IMR-90 (cell line): ENCODE measurements at regions not wholly inside any gene's neighbourhood (a gene's known extent, or its start where the extent isn't known, plus 50 kb on each side); places are given as distances from the start of the nearest gene placed in this dataset.

Experiments
- ATAC-seq: fragments of 200-7000 bp; cut with Tn5 transposase; 2 replicates; pipeline ENCODE4 v1.9.1; 2020; ENCODE audit warnings: low read depth, mild to moderate bottlenecking, moderate library complexity
- BruUV-seq: library from RNA; stranded (reverse); fragments of 400-500 nt; replicated peaks from 2 replicates; lab custom pipeline; 2021; lab: Mats Ljungman, UMichigan
- CTCF ChIA-PET: fragments of 300-600 bp; formaldehyde crosslinking; extraction: SDS; loops from one replicate; lab custom pipeline; 2021; ENCODE audit warnings: antibody characterized with exemption; lab: Yijun Ruan, JAX
- POLR2A ChIA-PET: fragments of 300-600 bp; sonication (Branson Sonifier 250); formaldehyde crosslinking; loops from one replicate; lab custom pipeline; 2022; ENCODE audit warnings: antibody characterized with exemption; ENCODE audit not compliant: unreplicated experiment; lab: Charles Lee
- DNase-seq: peaks from one replicate; pipeline ENCODE4 v3.0.0; 2013
- H2AFZ ChIP-seq: replicated peaks from 2 replicates; pipeline ENCODE3; 2013; ENCODE audit warnings: low read length, mild to moderate bottlenecking; ENCODE audit not compliant: poor library complexity
- H2AK5ac ChIP-seq: 2 replicates; pipeline ENCODE4 v1.6.1; 2013; ENCODE audit warnings: low read depth, low read length, inconsistent platforms
- H2AK9ac ChIP-seq: replicated peaks from 2 replicates; pipeline ENCODE3; 2013; ENCODE audit warnings: mild to moderate bottlenecking, low read depth, low read length, moderate library complexity; ENCODE audit not compliant: poor library complexity
- H2BK120ac ChIP-seq: 2 replicates; pipeline ENCODE4 v1.6.1; 2013; ENCODE audit warnings: low read depth, low read length, inconsistent platforms
- H2BK15ac ChIP-seq: 3 replicates; pipeline ENCODE4 v1.6.1; 2013; ENCODE audit warnings: low read depth, low read length, inconsistent platforms
- H2BK20ac ChIP-seq: 2 replicates; pipeline ENCODE4 v1.6.1; 2013; ENCODE audit warnings: low read depth, mild to moderate bottlenecking, inconsistent platforms, low read length, moderate library complexity
- H2BK5ac ChIP-seq: 2 replicates; pipeline ENCODE4 v1.6.1; 2013; ENCODE audit warnings: mild to moderate bottlenecking, low read depth, low read length, inconsistent platforms; ENCODE audit not compliant: poor library complexity, severe bottlenecking
- H3K14ac ChIP-seq: replicated peaks from 2 replicates; pipeline ENCODE4 v1.6.1; 2013; ENCODE audit warnings: low read depth, low read length, inconsistent platforms
- H3K18ac ChIP-seq: 2 replicates; pipeline ENCODE4 v1.6.1; 2013; ENCODE audit warnings: low read depth, low read length, control low read depth
- H3K23ac ChIP-seq: 2 replicates; pipeline ENCODE4 v1.6.1; 2013; ENCODE audit warnings: low read depth, low read length, inconsistent platforms
- H3K27ac ChIP-seq: 2 replicates; pipeline ENCODE4 v1.5.1; 2013; ENCODE audit warnings: mild to moderate bottlenecking, control low read depth, low read length; ENCODE audit not compliant: insufficient read depth
- H3K27me3 ChIP-seq: 2 replicates; pipeline ENCODE4 v1.6.1; 2013; ENCODE audit warnings: low read length; ENCODE audit not compliant: control insufficient read depth, insufficient read depth
- H3K36me3 ChIP-seq: 2 replicates; pipeline ENCODE4 v1.6.1; 2013; ENCODE audit warnings: low read length, mixed read lengths; ENCODE audit not compliant: control insufficient read depth, insufficient read depth
- H3K4ac ChIP-seq: 2 replicates; pipeline ENCODE4 v1.6.1; 2013; ENCODE audit warnings: low read depth, low read length, inconsistent platforms
- H3K4me1 ChIP-seq: 2 replicates; pipeline ENCODE4 v1.6.1; 2013; ENCODE audit warnings: low read length, mixed read lengths; ENCODE audit not compliant: control insufficient read depth, insufficient read depth
- H3K4me2 ChIP-seq: 2 replicates; pipeline ENCODE4 v1.6.1; 2013; ENCODE audit warnings: low read depth, mild to moderate bottlenecking, control low read depth, low read length, moderate library complexity
- H3K4me3 ChIP-seq: 2 replicates; pipeline ENCODE4 v1.5.1; 2013; ENCODE audit warnings: low read depth, mild to moderate bottlenecking, control low read depth, low read length, moderate library complexity; ENCODE audit not compliant: insufficient read depth
- H3K56ac ChIP-seq: 2 replicates; pipeline ENCODE4 v1.6.1; 2013; ENCODE audit warnings: low read length, inconsistent platforms; ENCODE audit not compliant: insufficient read depth; ENCODE audit errors: extremely low read depth
- H3K79me1 ChIP-seq, 2 experiments: 2 replicates each; pipeline ENCODE4 v1.6.1; 2013; ENCODE audit warnings: low read length in 2 of 2, inconsistent platforms in 1 of 2, low read depth in 1 of 2
- H3K9ac ChIP-seq: 2 replicates; pipeline ENCODE4 v1.6.1; 2013; ENCODE audit warnings: low read depth, low read length, control low read depth
- H3K9me1 ChIP-seq: 2 replicates; pipeline ENCODE4 v1.6.1; 2013; ENCODE audit warnings: low read length, inconsistent platforms; ENCODE audit not compliant: insufficient read depth
- H3K9me3 ChIP-seq: 2 replicates; pipeline ENCODE4 v1.6.1; 2013; ENCODE audit warnings: low read length; ENCODE audit not compliant: control insufficient read depth, insufficient read depth
- H4K20me1 ChIP-seq: 2 replicates; pipeline ENCODE4 v1.6.1; 2013; ENCODE audit warnings: low read length, inconsistent platforms; ENCODE audit not compliant: insufficient read depth
- H4K5ac ChIP-seq: 2 replicates; pipeline ENCODE4 v1.6.1; 2013; ENCODE audit warnings: mild to moderate bottlenecking, low read depth, low read length, control low read depth
- H4K8ac ChIP-seq, 2 experiments: 2 replicates each; pipeline ENCODE4 v1.6.1; 2013; ENCODE audit warnings: low read depth in 2 of 2, low read length in 2 of 2, control low read depth in 1 of 2, inconsistent platforms in 1 of 2
- H4K91ac ChIP-seq: 2 replicates; pipeline ENCODE4 v1.6.1; 2013; ENCODE audit warnings: low read depth, low read length, inconsistent platforms; ENCODE audit not compliant: insufficient read depth
- CEBPB ChIP-seq: IDR thresholded peaks from 2 replicates; pipeline ENCODE4 v1.6.1; 2012; ENCODE audit warnings: low read depth, low read length, improper control_type of control experiment
- RAD21 ChIP-seq: IDR thresholded peaks from 2 replicates; pipeline ENCODE4 v1.6.1; 2012; ENCODE audit warnings: low read length, improper control_type of control experiment
- WGBS, 2 experiments: methylation state at CpG; one replicate each; pipeline versions ENCODE4 v1.1.5 to v1.1.7; 2013; ENCODE audit warnings: missing lambda C conversion rate in 2 of 2; ENCODE audit not compliant: insufficient read length in 1 of 2; ENCODE audit errors: extremely low coverage in 2 of 2; 5-methylcytosine and 5-hydroxymethylcytosine counted together
- dilution Hi-C: fragments of 300-500 bp; cut with HindIII; formaldehyde crosslinking; loops from one replicate; pipeline ENCODE4 v1.14.3; 2018; ENCODE audit warnings: low sequenced_read_pairs; ENCODE audit not compliant: unreplicated experiment
- in situ Hi-C: fragments of 300-500 bp; cut with MboI; formaldehyde crosslinking; loops from 3 replicates; pipeline ENCODE4 v1.14.3; 2019; ENCODE audit warnings: low sequenced_read_pairs, inconsistent platforms, mixed read lengths
- intact Hi-C: fragments of 100-400 bp; cut with micrococcal nuclease; formaldehyde crosslinking; loops from 2 replicates; pipeline ENCODE4 v1.10.0; 2022

DNA sequence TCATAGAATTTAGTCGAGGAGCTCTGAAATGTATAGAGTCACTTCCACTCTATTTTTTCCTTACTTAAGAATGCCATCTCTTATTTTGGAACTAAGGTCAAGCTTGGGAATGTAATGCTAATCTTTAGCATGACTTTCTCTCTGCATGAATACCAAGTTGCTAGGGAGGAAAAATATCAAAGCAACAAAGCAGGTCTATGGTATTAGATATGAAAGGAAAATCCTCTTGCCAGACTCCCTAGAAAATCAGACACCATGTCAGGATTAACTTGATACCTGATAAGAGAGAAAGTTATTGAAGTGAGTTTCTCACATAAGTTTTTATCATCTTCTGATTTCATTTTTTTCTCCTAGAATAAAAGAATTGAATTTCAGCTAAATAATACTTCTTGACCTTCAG is 341.7 kb upstream of the ZNF804A start:
- H4K5ac ChIP-seq, result no peak overlapping the region
- H2BK15ac ChIP-seq, result no peak overlapping the region
- DNase-seq (no peak), ATAC-seq (no peak)
- no peak overlapping the region for H3K27ac ChIP-seq
- no peak overlapping the region for H3K23ac ChIP-seq
- no peaks in the 10 kb centered on the region for H4K20me1 ChIP-seq
- in situ Hi-C loops, result no loop called here
- H2BK20ac ChIP-seq, result no peak overlapping the region
- intact Hi-C loops, result no loop called here
- H3K36me3 ChIP-seq, result no peaks in the 10 kb centered on the region
- no peak overlapping the region for H2AFZ ChIP-seq
- BruUV-seq, result no TSS peak
- H3K27me3 ChIP-seq, result no peaks in the 10 kb centered on the region
- no peaks in the 10 kb centered on the region; the same call in 1 of the 2 replicates for H3K9me3 ChIP-seq
- no peak overlapping the region for H2BK5ac ChIP-seq
- H2AK9ac ChIP-seq, result no peak overlapping the region
- H3K56ac ChIP-seq, result no peak overlapping the region
- no peak overlapping the region for H3K4ac ChIP-seq
- no peaks in the 10 kb centered on the region for H3K9me1 ChIP-seq
- no peak overlapping the region for H3K4me3 ChIP-seq
- no peak for TF ChIP-seq CEBPB
- TF ChIP-seq RAD21, result no peak
- no peak overlapping the region for H3K4me2 ChIP-seq
- no peaks in the 10 kb centered on the region for H3K79me1 ChIP-seq
- H3K14ac ChIP-seq, result no peak overlapping the region
- no peak overlapping the region for H2AK5ac ChIP-seq
- no peak overlapping the region for H4K91ac ChIP-seq
- WGBS, 2 experiments, result no CpG with 5 or more reads among the region's 1 CpG
- H3K4me1 ChIP-seq, result no peaks in the 10 kb centered on the region
- H2BK120ac ChIP-seq, result no peak overlapping the region
- dilution Hi-C loops, result no loop called here
- no peak overlapping the region for H3K18ac ChIP-seq
- CTCF ChIA-PET, result no interaction called here
- POLR2A ChIA-PET, result no interaction called here
- no peak overlapping the region for H4K8ac ChIP-seq
- H3K9ac ChIP-seq, result no peak overlapping the region
